Common myeloid progenitor, CD34-positive (primary cell): ENCODE measurements at regions not wholly inside any gene's neighbourhood (a gene's known extent, or its start where the extent isn't known, plus 50 kb on each side); places are given as distances from the start of the nearest gene placed in this dataset.

Experiments
- CTCF ChIA-PET: fragments of 350-600 bp; sonication (Branson Sonifier 250); formaldehyde crosslinking; loops from one replicate; lab custom pipeline; 2021; ENCODE audit warnings: antibody characterized with exemption; lab: Charles Lee
- POLR2A ChIA-PET: fragments of 350-600 bp; sonication (Branson Sonifier 250); formaldehyde crosslinking; loops from one replicate; lab custom pipeline; 2021; ENCODE audit warnings: antibody characterized with exemption; lab: Charles Lee
- DNase-seq, 3 donors: peaks; one replicate each; pipeline versions ENCODE4 v3.0.0 to v3.0.0-alpha.2; 2013
- H3K27ac ChIP-seq, 2 experiments: 1 replicate in 1 of 2; 2 replicates in 1 of 2; pipeline ENCODE4 v1.7.0; 2013; ENCODE audit warnings: inconsistent platforms in 2 of 2, low read length in 2 of 2, mild to moderate bottlenecking in 2 of 2, low read depth in 1 of 2, moderate library complexity in 1 of 2; ENCODE audit not compliant: severe bottlenecking in 2 of 2, insufficient read depth in 1 of 2, poor library complexity in 1 of 2
- H3K27me3 ChIP-seq, 5 experiments: replicated peaks in 2 of 5; 1 replicate in 3 of 5; 2 replicates in 2 of 5; pipeline versions ENCODE4 v1.6.1 to v1.7.0; 2013; ENCODE audit warnings: low read length in 4 of 5, mild to moderate bottlenecking in 2 of 5, moderate library complexity in 2 of 5, inconsistent platforms in 1 of 5; ENCODE audit not compliant: insufficient read depth in 5 of 5, control insufficient read depth in 4 of 5
- H3K36me3 ChIP-seq, 4 experiments: 1 replicate in 2 of 4; 2 replicates in 2 of 4; pipeline versions ENCODE4 v1.6.1 to v1.7.0; 2013; ENCODE audit warnings: low read length in 3 of 4, control low read depth in 1 of 4, mild to moderate bottlenecking in 1 of 4; ENCODE audit not compliant: control insufficient read depth in 4 of 4, insufficient read depth in 4 of 4
- H3K4me1 ChIP-seq, 4 experiments: 1 replicate in 3 of 4; 2 replicates in 1 of 4; pipeline versions ENCODE4 v1.6.1 to v1.7.1; 2013; ENCODE audit warnings: low read length in 3 of 4, mild to moderate bottlenecking in 3 of 4, control low read depth in 1 of 4, inconsistent platforms in 1 of 4, moderate library complexity in 1 of 4; ENCODE audit not compliant: control insufficient read depth in 4 of 4, insufficient read depth in 4 of 4; ENCODE audit errors: control extremely low read depth in 1 of 4
- H3K4me3 ChIP-seq, 7 experiments: 1 replicate in 4 of 7; 2 replicates in 3 of 7; pipeline versions ENCODE4 v1.5.1 to v1.7.0; 2013; ENCODE audit warnings: mild to moderate bottlenecking in 7 of 7, low read length in 6 of 7, moderate library complexity in 6 of 7, inconsistent platforms in 2 of 7, low read depth in 2 of 7, control low read depth in 1 of 7; ENCODE audit not compliant: insufficient read depth in 4 of 7, control insufficient read depth in 1 of 7; ENCODE audit errors: extremely low read depth in 1 of 7
- H3K9me3 ChIP-seq, 5 experiments: 1 replicate in 4 of 5; 2 replicates in 1 of 5; pipeline versions ENCODE4 v1.6.1 to v1.7.1; 2013; ENCODE audit warnings: low read length in 4 of 5, mild to moderate bottlenecking in 2 of 5, inconsistent platforms in 1 of 5, low read depth in 1 of 5, moderate library complexity in 1 of 5; ENCODE audit not compliant: control insufficient read depth in 4 of 5, insufficient read depth in 2 of 5; ENCODE audit errors: control extremely low read depth in 1 of 5
- WGBS: methylation state at CpG from one replicate; pipeline ENCODE4 v1.1.5; 2013; ENCODE audit not compliant: insufficient coverage; 5-methylcytosine and 5-hydroxymethylcytosine counted together

- Histone ChIP-seq H3K27ac (no peak overlapping the region), H3K4me1 (no peaks in the 10 kb centered on the region), H3K27me3 (peaks cover 3 to 60% (median 10%) of the 10 kb centered on the region in 5 experiments), H3K9me3 (no peaks in the 10 kb centered on the region), H3K36me3 (no peaks in the 10 kb centered on the region), H3K4me3 (no peak overlapping the region)
- 83% methylated on average over 16 of the region's 16 CpGs for WGBS
- CTCF ChIA-PET = no interaction called here
- POLR2A ChIA-PET = no interaction called here
- DNase-seq = peak in 1 of 3 donors; percentile 4
Observed at GRCh38 chr11:116072601-116073410, 568.6 kb upstream of the CADM1 start.

- CTCF ChIA-PET = no interaction called here
- Histone ChIP-seq H3K4me1 (no peaks in the 10 kb centered on the region), H3K9me3 (no peaks in the 10 kb centered on the region), H3K4me3 (no peak overlapping the region), H3K36me3 (no peaks in the 10 kb centered on the region), H3K27me3 (peaks cover 3 to 57% (median 10%) of the 10 kb centered on the region in 5 experiments), H3K27ac (no peak overlapping the region)
- POLR2A ChIA-PET = no interaction called here
- DNase-seq = no peak
- WGBS = no CpG with 5 or more reads among the region's 4 CpGs
Observed at GRCh38 chr11:116072133-116072532, 567.9 kb upstream of the CADM1 start.

- Histone ChIP-seq H3K9me3 (no peaks in the 10 kb centered on the region), H3K27me3 (peaks cover 3 to 52% (median 7%) of the 10 kb centered on the region in 5 experiments), H3K4me3 (no peak overlapping the region), H3K27ac (no peak overlapping the region), H3K4me1 (no peaks in the 10 kb centered on the region), H3K36me3 (no peaks in the 10 kb centered on the region)
- WGBS = 87% methylated on average over 5 of the region's 6 CpGs
- POLR2A ChIA-PET = no interaction called here
- no peak for DNase-seq
- CTCF ChIA-PET = no interaction called here
Observed at GRCh38 chr11:116071241-116071640, 567.0 kb upstream of the CADM1 start.

GRCh38 chr11:116070520-116070919 is 566.3 kb upstream of the CADM1 start:
- POLR2A ChIA-PET = no interaction called here
- Histone ChIP-seq H3K4me3 (no peak overlapping the region), H3K27me3 (peaks cover 0 to 45% (median 7%) of the 10 kb centered on the region in 5 experiments), H3K36me3 (no peaks in the 10 kb centered on the region), H3K27ac (no peak overlapping the region), H3K4me1 (no peaks in the 10 kb centered on the region), H3K9me3 (no peaks in the 10 kb centered on the region)
- DNase-seq = no peak
- 3% methylated on average over 4 of the region's 4 CpGs for WGBS
- CTCF ChIA-PET = no interaction called here

GRCh38 chr11:116066777-116067176 is 562.6 kb upstream of the CADM1 start:
- POLR2A ChIA-PET = no interaction called here
- H3K9me3 ChIP-seq = no peaks in the 10 kb centered on the region
- DNase-seq = no peak
- no peak overlapping the region for H3K4me3 ChIP-seq
- no peak overlapping the region for H3K27ac ChIP-seq
- 99% methylated on average over 6 of the region's 6 CpGs for WGBS
- H3K27me3 ChIP-seq = peaks cover 0 to 22% (median 5%) of the 10 kb centered on the region in 5 experiments
- no peaks in the 10 kb centered on the region for H3K36me3 ChIP-seq
- peaks cover 0 to 4% (median 0%) of the 10 kb centered on the region in 4 experiments for H3K4me1 ChIP-seq
- CTCF ChIA-PET = no interaction called here

- Histone ChIP-seq H3K4me1 (peaks cover 0 to 4% (median 0%) of the 10 kb centered on the region in 4 experiments), H3K27me3 (peaks cover 0 to 15% (median 3%) of the 10 kb centered on the region in 5 experiments), H3K36me3 (no peaks in the 10 kb centered on the region), H3K4me3 (no peak overlapping the region), H3K9me3 (no peaks in the 10 kb centered on the region), H3K27ac (no peak overlapping the region)
- ChIA-PET CTCF (no interaction called here), POLR2A (no interaction called here)
- WGBS = 79% methylated on average over 7 of the region's 8 CpGs
- DNase-seq = no peak
Observed at GRCh38 chr11:116065986-116066385, 561.8 kb upstream of the CADM1 start.

- Histone ChIP-seq H3K9me3 (no peaks in the 10 kb centered on the region), H3K36me3 (no peaks in the 10 kb centered on the region), H3K4me1 (peaks cover 0 to 4% (median 0%) of the 10 kb centered on the region in 4 experiments), H3K27me3 (peaks cover 0 to 15% (median under 1%) of the 10 kb centered on the region in 5 experiments), H3K27ac (no peak overlapping the region), H3K4me3 (no peak overlapping the region)
- DNase-seq = no peak
- WGBS = 97% methylated on average over 9 of the region's 10 CpGs
- CTCF ChIA-PET = no interaction called here
- POLR2A ChIA-PET = no interaction called here
Observed at GRCh38 chr11:116065191-116065895, 561.1 kb upstream of the CADM1 start.
